ENCODE measurements at regions not wholly inside any gene's neighbourhood (a gene's known extent, or its start where the extent isn't known, plus 50 kb on each side); places are given as distances from the start of the nearest gene placed in this dataset.

DNA sequence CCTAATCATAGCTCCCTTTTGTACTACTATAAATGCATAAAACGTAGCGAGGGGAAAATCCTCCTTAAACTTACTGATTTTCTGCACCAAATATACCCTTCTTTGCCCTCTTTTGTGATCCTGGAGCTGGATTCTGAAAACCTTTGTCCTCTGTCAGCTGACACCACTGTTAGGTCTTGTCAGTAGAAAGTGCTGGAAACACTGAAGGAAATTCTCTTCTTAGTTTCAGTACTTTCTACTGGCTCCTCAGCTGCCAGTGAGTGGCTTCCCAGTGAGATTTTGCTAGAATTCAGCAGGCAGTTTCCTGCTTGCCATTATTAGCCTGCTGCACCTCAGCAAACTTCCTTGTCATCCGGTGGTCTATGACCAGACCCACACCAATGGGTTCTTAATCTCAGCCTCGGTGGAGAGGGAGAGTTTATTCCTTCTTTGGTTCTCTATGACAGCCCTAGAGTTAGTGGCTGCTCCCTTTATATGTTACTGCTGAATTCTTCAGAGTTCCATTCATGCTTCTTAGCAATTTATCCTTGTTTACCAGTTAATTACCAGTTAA is 476.2 kb downstream of the FSCB start:
- H3K9me3 Mint-ChIP-seq, result peaks cover 4% of the 10 kb centered on the region
- DNase-seq, result no peak
- intact Hi-C loops (cut with micrococcal nuclease), result no loop called here
- H3K27ac Mint-ChIP-seq, result no peak overlapping the region
- no peaks in the 10 kb centered on the region for H3K4me1 Mint-ChIP-seq
- H3K4me3 Mint-ChIP-seq, result no peak overlapping the region
- no peaks in the 10 kb centered on the region for H3K27me3 Mint-ChIP-seq
- no peaks in the 10 kb centered on the region for H3K36me3 Mint-ChIP-seq (ENCODE audit: low read depth)

DNA sequence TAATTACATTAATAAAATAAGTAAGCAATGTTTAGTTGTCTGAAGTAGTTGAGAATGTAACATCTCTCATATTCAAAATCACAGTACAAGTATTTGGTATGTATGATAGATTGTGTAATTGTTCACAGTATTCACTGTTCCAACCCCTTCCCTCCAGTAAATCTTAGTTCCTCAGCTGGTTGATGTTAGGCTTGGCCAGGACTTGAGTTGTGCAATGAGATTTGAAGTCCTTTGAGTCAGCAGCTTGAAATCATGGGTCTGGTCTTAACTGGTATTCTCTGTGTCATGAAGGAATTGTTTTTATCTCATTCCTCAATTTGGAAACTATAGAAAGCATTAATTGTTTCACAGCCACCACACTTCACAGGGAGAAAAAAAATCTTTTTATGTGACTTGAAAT is 477.1 kb downstream of the FSCB start:
- intact Hi-C loops (cut with micrococcal nuclease), result no loop called here
- H3K36me3 Mint-ChIP-seq (ENCODE audit: low read depth), result no peaks in the 10 kb centered on the region
- H3K4me3 Mint-ChIP-seq, result no peak overlapping the region
- peaks cover 4% of the 10 kb centered on the region for H3K9me3 Mint-ChIP-seq
- DNase-seq, result no peak
- no peaks in the 10 kb centered on the region for H3K4me1 Mint-ChIP-seq
- H3K27ac Mint-ChIP-seq, result no peak overlapping the region
- no peaks in the 10 kb centered on the region for H3K27me3 Mint-ChIP-seq

DNA sequence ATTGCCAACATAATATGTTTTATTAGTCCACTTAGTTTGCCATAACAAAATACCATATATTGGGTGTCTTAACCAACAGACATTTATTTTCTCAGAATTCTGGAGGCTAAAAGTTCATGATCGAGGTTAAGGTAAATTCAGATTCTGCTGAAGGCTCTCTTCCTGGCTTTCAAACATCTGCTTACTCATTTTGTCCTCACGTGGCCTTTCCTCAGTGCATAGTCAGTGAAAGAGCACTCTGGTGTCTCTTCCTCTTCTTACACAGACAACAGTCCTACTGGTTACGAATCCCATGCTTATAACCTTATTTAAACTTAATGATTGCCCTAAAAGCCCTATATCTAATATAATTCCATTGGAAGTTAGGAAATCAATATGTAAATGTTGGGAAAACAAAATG is 479.7 kb downstream of the FSCB start:
- Mint-ChIP-seq H3K36me3 (ENCODE audit: low read depth) (no peaks in the 10 kb centered on the region), H3K4me3 (no peak overlapping the region), H3K27me3 (no peaks in the 10 kb centered on the region), H3K27ac (no peak overlapping the region), H3K9me3 (peaks cover 3% of the 10 kb centered on the region), H3K4me1 (no peaks in the 10 kb centered on the region)
- no peak for DNase-seq
- intact Hi-C loops (cut with micrococcal nuclease), result no loop called here

DNA sequence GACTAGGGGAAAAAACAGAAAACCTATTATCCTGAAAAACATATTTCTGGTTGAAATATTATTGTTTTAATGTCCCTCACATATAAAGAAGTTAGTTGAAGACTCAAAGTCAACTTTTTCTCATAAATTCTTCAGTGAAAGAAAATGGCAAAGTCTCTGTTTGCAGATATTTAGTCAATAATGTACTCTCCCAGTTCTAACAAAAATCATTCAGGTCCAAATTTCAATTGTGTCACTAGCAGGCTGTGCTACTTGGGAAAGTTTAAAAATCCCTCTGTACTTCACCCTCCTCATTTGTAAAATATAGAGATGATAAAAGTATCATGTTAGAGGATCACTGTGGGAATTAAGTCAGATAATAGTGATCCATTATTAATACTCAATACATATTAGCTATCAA is 496.5 kb downstream of the FSCB start:
- peaks cover 3% of the 10 kb centered on the region for H3K9me3 Mint-ChIP-seq
- intact Hi-C loops (cut with micrococcal nuclease), result no loop called here
- H3K27ac Mint-ChIP-seq, result no peak overlapping the region
- DNase-seq, result no peak
- H3K36me3 Mint-ChIP-seq (ENCODE audit: low read depth), result no peaks in the 10 kb centered on the region
- H3K4me3 Mint-ChIP-seq, result no peak overlapping the region
- no peaks in the 10 kb centered on the region for H3K4me1 Mint-ChIP-seq
- no peaks in the 10 kb centered on the region for H3K27me3 Mint-ChIP-seq

DNA sequence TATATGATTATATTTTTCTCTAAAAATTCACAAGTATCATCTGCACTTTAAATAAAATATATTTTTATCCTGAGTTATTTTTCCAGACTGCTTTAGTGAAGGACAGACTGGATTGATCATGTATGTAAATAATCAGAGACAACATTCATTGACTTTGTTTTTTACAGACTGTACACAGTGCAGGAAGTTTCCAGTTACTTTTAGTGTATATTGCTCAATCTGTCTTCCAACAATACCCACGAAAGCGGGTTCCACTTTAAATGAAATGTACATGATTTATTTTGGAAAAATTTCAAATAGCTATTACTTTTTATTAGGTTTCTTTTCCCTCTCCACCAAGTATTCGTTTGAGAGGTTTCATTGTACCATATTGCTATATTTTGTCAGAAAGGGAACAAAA is 497.0 kb downstream of the FSCB start:
- no peaks in the 10 kb centered on the region for H3K36me3 Mint-ChIP-seq (ENCODE audit: low read depth)
- no peaks in the 10 kb centered on the region for H3K27me3 Mint-ChIP-seq
- no peak overlapping the region for H3K4me3 Mint-ChIP-seq
- H3K9me3 Mint-ChIP-seq, result peaks cover 3% of the 10 kb centered on the region
- intact Hi-C loops (cut with micrococcal nuclease), result no loop called here
- no peaks in the 10 kb centered on the region for H3K4me1 Mint-ChIP-seq
- no peak for DNase-seq
- H3K27ac Mint-ChIP-seq, result no peak overlapping the region

DNA sequence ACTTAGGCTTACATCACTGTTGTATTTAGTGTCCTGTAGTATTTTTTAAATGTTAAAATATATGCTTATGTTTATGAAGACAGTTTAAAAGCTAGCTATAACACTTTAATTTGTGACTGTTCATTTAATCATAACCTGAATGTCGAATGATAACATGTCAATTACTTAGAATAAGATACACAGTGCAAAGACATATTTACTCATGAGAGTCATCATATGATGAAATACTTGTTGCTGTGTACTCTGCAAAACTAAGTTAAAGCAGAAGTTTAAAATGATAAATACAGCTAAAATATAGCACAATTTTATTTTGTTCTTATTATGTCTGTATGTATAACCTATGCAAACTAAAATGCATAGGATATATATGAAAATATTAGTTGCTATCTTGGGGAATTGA is 497.4 kb downstream of the FSCB start:
- intact Hi-C loops (cut with micrococcal nuclease), result no loop called here
- no peak overlapping the region for H3K27ac Mint-ChIP-seq
- DNase-seq, result no peak
- no peaks in the 10 kb centered on the region for H3K4me1 Mint-ChIP-seq
- no peaks in the 10 kb centered on the region for H3K36me3 Mint-ChIP-seq (ENCODE audit: low read depth)
- no peak overlapping the region for H3K4me3 Mint-ChIP-seq
- H3K27me3 Mint-ChIP-seq, result no peaks in the 10 kb centered on the region
- peaks cover 3% of the 10 kb centered on the region for H3K9me3 Mint-ChIP-seq

DNA sequence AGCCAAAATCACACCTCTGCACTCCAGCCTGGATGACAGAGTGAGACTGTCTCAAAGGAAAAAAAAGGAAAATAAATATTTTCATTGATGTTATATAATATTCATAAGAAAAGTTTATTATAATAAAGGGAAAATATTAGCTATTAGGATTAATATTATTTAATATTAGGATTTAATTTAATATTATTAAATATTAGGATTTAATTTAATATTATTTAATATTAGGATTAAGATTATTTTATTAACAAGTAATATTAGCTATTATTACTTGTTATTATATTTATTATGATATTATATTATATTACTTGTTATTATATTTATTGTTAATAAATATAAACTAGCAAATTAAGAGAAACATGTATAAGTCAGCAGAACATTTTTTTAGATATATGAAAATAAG is 518.1 kb downstream of the FSCB start:
- Mint-ChIP-seq H3K4me1 (no peaks in the 10 kb centered on the region), H3K27ac (no peak overlapping the region), H3K36me3 (ENCODE audit: low read depth) (no peaks in the 10 kb centered on the region), H3K4me3 (no peak overlapping the region), H3K9me3 (peaks cover 7% of the 10 kb centered on the region), H3K27me3 (no peaks in the 10 kb centered on the region)
- intact Hi-C loops (cut with micrococcal nuclease), result no loop called here
- no peak for DNase-seq

DNA sequence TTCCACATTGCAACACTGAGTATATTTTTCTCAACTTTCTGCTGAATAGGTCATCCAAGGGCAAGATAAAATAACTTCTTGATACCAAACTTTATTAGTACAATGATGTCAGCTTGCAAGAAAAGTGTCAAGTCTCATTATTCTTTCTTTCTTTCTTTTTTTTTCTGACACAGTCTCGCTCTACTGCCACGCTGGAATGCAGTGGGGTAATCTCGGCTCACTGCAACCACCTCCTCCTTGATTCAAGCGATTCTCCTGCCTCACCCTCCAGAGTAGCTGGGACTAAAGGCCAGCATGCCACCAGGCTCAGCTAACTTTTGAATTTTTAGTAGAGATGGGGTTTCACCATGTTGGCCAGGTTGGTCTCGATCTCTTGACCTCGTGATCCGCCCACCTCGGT is 523.4 kb downstream of the FSCB start:
- Mint-ChIP-seq H3K9me3 (peaks cover 13% of the 10 kb centered on the region), H3K27ac (no peak overlapping the region), H3K4me3 (no peak overlapping the region), H3K4me1 (no peaks in the 10 kb centered on the region), H3K27me3 (no peaks in the 10 kb centered on the region), H3K36me3 (ENCODE audit: low read depth) (no peaks in the 10 kb centered on the region)
- intact Hi-C loops (cut with micrococcal nuclease), result no loop called here
- no peak for DNase-seq

DNA sequence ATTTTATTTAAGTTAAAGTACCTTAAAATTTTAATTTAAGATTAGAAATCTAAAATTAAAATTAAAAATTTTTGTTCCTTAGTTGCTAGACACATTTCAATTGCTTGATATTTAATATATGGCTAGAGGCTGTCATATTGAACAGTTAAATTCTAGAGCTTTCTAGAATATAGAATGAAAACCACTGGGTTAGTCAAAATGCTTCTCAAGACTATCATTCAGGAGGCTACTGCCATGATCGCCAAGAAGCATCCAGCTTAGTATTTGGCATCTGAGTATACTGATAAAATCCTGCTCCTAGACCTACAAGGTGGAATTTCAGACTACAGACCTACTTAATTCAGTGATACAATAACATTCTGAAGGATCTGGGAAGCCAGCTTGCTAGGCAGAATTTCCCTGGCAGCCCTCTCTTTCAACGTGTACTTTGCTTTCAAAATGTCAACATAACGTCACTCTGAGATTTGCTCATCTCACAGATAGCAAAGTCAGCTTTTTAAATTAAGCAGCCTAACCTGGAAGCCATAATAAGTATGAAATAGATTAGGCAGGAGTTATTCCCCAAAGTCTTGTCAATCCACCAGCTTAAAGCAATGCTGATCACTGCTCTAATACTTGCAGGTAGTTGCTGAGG is 525.8 kb downstream of the FSCB start:
- Mint-ChIP-seq H3K9me3 (peaks cover 13% of the 10 kb centered on the region), H3K4me3 (no peak overlapping the region), H3K36me3 (ENCODE audit: low read depth) (no peaks in the 10 kb centered on the region), H3K27me3 (no peaks in the 10 kb centered on the region), H3K4me1 (no peaks in the 10 kb centered on the region), H3K27ac (no peak overlapping the region)
- intact Hi-C loops (cut with micrococcal nuclease), result no loop called here
- no peak for DNase-seq

DNA sequence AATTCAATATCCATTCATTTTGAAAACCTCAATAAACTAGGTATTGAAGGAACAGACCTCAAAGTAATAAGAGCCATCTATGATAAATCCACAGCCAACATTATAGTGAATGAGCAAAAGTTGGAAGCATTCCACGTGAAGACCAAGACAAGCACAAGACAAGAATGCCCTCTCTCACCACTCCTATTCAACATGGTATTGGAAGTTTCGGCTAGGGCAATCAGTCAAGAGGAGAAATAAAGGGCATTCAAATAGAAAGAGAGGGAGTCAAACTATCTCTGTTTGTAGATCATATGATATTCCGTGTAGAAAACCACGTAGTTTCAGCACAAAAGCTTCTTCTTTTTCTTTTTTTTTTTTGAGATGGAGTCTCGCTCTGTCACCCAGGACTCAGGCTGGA is 550.3 kb downstream of the FSCB start:
- peaks cover 3% of the 10 kb centered on the region for H3K9me3 Mint-ChIP-seq
- no peaks in the 10 kb centered on the region for H3K36me3 Mint-ChIP-seq (ENCODE audit: low read depth)
- H3K4me3 Mint-ChIP-seq, result no peak overlapping the region
- H3K27me3 Mint-ChIP-seq, result no peaks in the 10 kb centered on the region
- DNase-seq, result no peak
- intact Hi-C loops (cut with micrococcal nuclease), result no loop called here
- no peak overlapping the region for H3K27ac Mint-ChIP-seq
- H3K4me1 Mint-ChIP-seq, result no peaks in the 10 kb centered on the region

DNA sequence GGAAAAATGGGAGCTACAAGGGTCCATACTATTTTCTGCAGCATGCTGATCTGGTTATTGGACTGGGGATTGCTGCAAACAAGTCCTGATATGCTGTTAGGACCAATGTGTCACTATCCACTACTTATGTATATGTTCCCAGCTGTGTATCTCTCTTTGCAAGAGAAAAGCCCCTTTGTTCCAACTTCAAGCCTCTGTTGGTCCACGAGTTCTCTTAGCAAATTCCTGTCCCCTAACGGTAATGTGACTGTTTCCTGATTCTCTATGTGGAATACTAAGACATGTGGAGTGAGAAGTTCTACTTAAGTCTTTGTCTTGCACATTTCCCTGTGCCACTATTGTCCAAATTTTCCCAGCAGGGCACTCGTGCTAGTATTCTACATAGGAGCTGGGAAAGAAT is 557.7 kb downstream of the FSCB start:
- intact Hi-C loops (cut with micrococcal nuclease), result no loop called here
- Mint-ChIP-seq H3K9me3 (no peaks in the 10 kb centered on the region), H3K4me1 (no peaks in the 10 kb centered on the region), H3K27me3 (no peaks in the 10 kb centered on the region), H3K36me3 (ENCODE audit: low read depth) (no peaks in the 10 kb centered on the region), H3K27ac (no peak overlapping the region), H3K4me3 (no peak overlapping the region)
- DNase-seq, result no peak

DNA sequence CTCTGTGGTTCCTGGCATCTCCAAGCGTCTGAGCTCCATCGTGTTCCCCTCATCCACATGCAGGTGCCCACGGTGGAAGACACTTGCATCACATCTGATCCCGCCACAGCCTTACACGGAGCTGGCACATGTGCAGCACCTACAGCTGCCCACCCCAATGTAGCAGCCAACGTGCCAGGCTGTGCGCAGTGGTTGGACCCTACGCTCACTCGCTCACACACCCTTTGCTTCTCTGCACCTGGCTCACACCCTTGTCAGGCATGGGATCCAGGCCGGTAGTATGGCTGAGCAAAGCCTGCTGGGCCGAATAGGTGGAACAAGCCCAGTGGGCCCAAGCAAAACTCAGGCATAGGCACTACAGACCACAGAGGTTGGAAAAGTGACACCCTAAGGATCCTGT is 567.2 kb downstream of the FSCB start:
- Mint-ChIP-seq H3K36me3 (ENCODE audit: low read depth) (no peaks in the 10 kb centered on the region), H3K4me1 (no peaks in the 10 kb centered on the region), H3K4me3 (no peak overlapping the region), H3K27ac (no peak overlapping the region), H3K9me3 (peaks cover 7% of the 10 kb centered on the region), H3K27me3 (no peaks in the 10 kb centered on the region)
- DNase-seq, result no peak
- intact Hi-C loops (cut with micrococcal nuclease), result no loop called here

DNA sequence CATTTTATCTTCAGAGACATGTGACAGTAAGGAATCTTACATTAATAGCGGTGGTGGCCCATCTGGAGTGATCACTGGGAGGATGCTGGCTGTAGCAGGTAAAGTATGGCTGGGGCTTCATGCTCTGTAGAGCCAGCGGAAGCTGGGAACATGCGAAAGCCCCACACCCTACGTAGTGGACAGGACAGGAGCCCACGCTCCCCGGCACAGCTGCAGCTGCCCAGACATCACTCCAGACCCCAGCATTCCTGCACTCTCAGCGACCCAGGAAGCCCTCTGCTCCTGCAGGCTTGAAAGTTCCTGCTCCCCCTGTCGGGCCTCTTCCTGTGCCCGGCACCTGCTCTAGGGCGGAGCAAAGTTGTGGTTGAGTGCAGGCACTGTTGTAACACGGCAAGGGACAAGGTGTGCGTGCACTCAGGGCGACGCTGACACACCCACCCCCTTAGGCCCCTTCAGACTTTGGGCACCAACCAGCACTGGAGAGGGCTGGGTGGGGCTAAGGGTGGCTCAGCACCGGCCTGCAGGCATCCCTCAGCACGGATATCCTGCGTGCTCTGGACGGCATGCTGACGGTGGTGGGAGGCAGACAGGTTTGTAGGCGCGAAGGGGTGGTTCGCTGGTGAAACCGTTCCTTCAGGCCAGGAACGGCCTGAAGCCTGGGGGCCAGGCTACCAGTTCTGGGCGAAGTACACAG is 568.3 kb downstream of the FSCB start:
- no peaks in the 10 kb centered on the region for H3K27me3 Mint-ChIP-seq
- intact Hi-C loops (cut with micrococcal nuclease), result no loop called here
- H3K4me3 Mint-ChIP-seq, result no peak overlapping the region
- H3K9me3 Mint-ChIP-seq, result peaks cover 7% of the 10 kb centered on the region
- no peaks in the 10 kb centered on the region for H3K36me3 Mint-ChIP-seq (ENCODE audit: low read depth)
- H3K4me1 Mint-ChIP-seq, result no peaks in the 10 kb centered on the region
- H3K27ac Mint-ChIP-seq, result no peak overlapping the region
- DNase-seq, result no peak

DNA sequence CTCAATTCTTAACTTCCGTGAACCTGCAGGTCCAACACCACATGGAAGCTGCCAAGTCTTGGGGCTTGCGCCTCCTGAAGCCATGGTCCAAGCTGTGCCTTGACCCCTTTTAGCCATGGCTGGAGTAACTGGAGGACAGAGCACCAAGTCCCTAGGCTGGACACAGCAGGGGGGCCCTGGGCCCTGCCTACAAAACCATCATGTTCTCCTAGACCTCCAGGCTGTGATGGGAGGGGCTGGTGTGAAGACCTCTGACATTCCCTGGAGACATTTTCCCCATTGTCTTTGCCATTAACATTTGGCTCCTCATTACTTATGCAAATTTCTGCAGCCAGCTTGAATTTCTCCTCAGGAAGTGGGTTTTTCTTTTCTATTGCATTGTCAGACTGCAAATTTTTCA is 570.1 kb downstream of the FSCB start:
- Mint-ChIP-seq H3K27ac (no peak overlapping the region), H3K27me3 (no peaks in the 10 kb centered on the region), H3K9me3 (peaks cover 4% of the 10 kb centered on the region), H3K4me3 (no peak overlapping the region), H3K36me3 (ENCODE audit: low read depth) (no peaks in the 10 kb centered on the region), H3K4me1 (no peaks in the 10 kb centered on the region)
- DNase-seq, result no peak
- intact Hi-C loops (cut with micrococcal nuclease), result no loop called here

DNA sequence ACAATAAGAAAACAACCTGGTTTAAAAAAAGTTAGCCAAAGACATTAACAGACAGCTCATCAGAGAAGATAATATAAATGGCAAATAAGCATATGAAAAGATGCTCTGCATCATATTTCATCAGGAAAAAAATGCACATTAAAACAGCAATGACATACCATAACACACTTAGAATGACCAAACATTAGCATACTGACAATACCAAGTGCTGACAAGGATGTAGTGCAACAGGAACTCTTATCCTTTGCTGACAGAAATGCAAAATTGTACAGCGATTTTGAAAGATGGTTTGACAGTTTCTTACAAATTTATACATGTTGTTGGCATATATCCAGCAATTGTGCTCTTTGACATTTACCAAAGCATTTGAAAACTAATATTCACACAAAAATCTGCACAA is 573.0 kb downstream of the FSCB start:
- no peak for DNase-seq
- no peak overlapping the region for H3K4me3 Mint-ChIP-seq
- intact Hi-C loops (cut with micrococcal nuclease), result no loop called here
- no peaks in the 10 kb centered on the region for H3K36me3 Mint-ChIP-seq (ENCODE audit: low read depth)
- no peaks in the 10 kb centered on the region for H3K27me3 Mint-ChIP-seq
- no peak overlapping the region for H3K27ac Mint-ChIP-seq
- H3K4me1 Mint-ChIP-seq, result no peaks in the 10 kb centered on the region
- peaks cover 4% of the 10 kb centered on the region for H3K9me3 Mint-ChIP-seq
